ENCODE measurements at regions not wholly inside any gene's neighbourhood (a gene's known extent, or its start where the extent isn't known, plus 50 kb on each side); places are given as distances from the start of the nearest gene placed in this dataset.
A peak's percentile ranks its signal among the peaks of the same experiment; 100 is the strongest.

- no peak for TF ChIP-seq CTCF (IDR thresholded peaks at IDR 0.05; ENCODE audit: insufficient read depth, low read length, poor library complexity, severe bottlenecking)
- no peak for DNase-seq (ENCODE audit: extremely low read depth, insufficient read length)
- H3K27me3 ChIP-seq (replicated peaks; ENCODE audit: control insufficient read depth, insufficient read depth, low read length): no peaks in the 10 kb centered on the region
- H3K36me3 ChIP-seq (ENCODE audit: control insufficient read depth, insufficient read depth, low read length): no peaks in the 10 kb centered on the region
- no peak overlapping the region for H3K4me3 ChIP-seq (replicated peaks; ENCODE audit: low read depth, low read length)
Observed at GRCh38 chr13:62309904-62310303, 894.3 kb upstream of the PCDH20 start.

GRCh38 chr13:62305756-62306155 lies 890.1 kb upstream of the PCDH20 start:
- no peaks in the 10 kb centered on the region for H3K27me3 ChIP-seq (replicated peaks; ENCODE audit: control insufficient read depth, insufficient read depth, low read length)
- peak; percentile 37 for DNase-seq (ENCODE audit: extremely low read depth, insufficient read length)
- no peaks in the 10 kb centered on the region for H3K36me3 ChIP-seq (ENCODE audit: control insufficient read depth, insufficient read depth, low read length)
- no peak for TF ChIP-seq CTCF (IDR thresholded peaks at IDR 0.05; ENCODE audit: insufficient read depth, low read length, poor library complexity, severe bottlenecking)
- H3K4me3 ChIP-seq (replicated peaks; ENCODE audit: low read depth, low read length): no peak overlapping the region

GRCh38 chr13:62302341-62302740 lies 886.7 kb upstream of the PCDH20 start:
- no peak for DNase-seq (ENCODE audit: extremely low read depth, insufficient read length)
- H3K27me3 ChIP-seq (replicated peaks; ENCODE audit: control insufficient read depth, insufficient read depth, low read length): no peaks in the 10 kb centered on the region
- H3K36me3 ChIP-seq (ENCODE audit: control insufficient read depth, insufficient read depth, low read length): no peaks in the 10 kb centered on the region
- no peak overlapping the region for H3K4me3 ChIP-seq (replicated peaks; ENCODE audit: low read depth, low read length)
- no peak for TF ChIP-seq CTCF (IDR thresholded peaks at IDR 0.05; ENCODE audit: insufficient read depth, low read length, poor library complexity, severe bottlenecking)

- H3K4me3 ChIP-seq (replicated peaks; ENCODE audit: low read depth, low read length): no peak overlapping the region
- no peak for TF ChIP-seq CTCF (IDR thresholded peaks at IDR 0.05; ENCODE audit: insufficient read depth, low read length, poor library complexity, severe bottlenecking)
- no peak for DNase-seq (ENCODE audit: extremely low read depth, insufficient read length)
Observed at GRCh38 chr13:62299988-62300387, 884.3 kb upstream of the PCDH20 start.

GRCh38 chr13:62296812-62297211 lies 881.2 kb upstream of the PCDH20 start:
- Histone ChIP-seq H3K36me3 (ENCODE audit: control insufficient read depth, insufficient read depth, low read length) (no peaks in the 10 kb centered on the region), H3K27me3 (replicated peaks; ENCODE audit: control insufficient read depth, insufficient read depth, low read length) (no peaks in the 10 kb centered on the region), H3K4me3 (replicated peaks; ENCODE audit: low read depth, low read length) (no peak overlapping the region)
- no peak for TF ChIP-seq CTCF (IDR thresholded peaks at IDR 0.05; ENCODE audit: insufficient read depth, low read length, poor library complexity, severe bottlenecking)
- no peak for DNase-seq (ENCODE audit: extremely low read depth, insufficient read length)

More at GRCh38 chr13:62299988-62300387, 884.3 kb upstream of the PCDH20 start:
- Histone ChIP-seq H3K36me3 (ENCODE audit: control insufficient read depth, insufficient read depth, low read length) (no peaks in the 10 kb centered on the region), H3K27me3 (replicated peaks; ENCODE audit: control insufficient read depth, insufficient read depth, low read length) (no peaks in the 10 kb centered on the region)

- TF ChIP-seq CTCF (IDR thresholded peaks at IDR 0.05; ENCODE audit: insufficient read depth, low read length, poor library complexity, severe bottlenecking): no peak
- H3K27me3 ChIP-seq (replicated peaks; ENCODE audit: control insufficient read depth, insufficient read depth, low read length): no peaks in the 10 kb centered on the region
- no peaks in the 10 kb centered on the region for H3K36me3 ChIP-seq (ENCODE audit: control insufficient read depth, insufficient read depth, low read length)
- H3K4me3 ChIP-seq (replicated peaks; ENCODE audit: low read depth, low read length): no peak overlapping the region
- no peak for DNase-seq (ENCODE audit: extremely low read depth, insufficient read length)
Observed at GRCh38 chr13:62294244-62294643, 878.6 kb upstream of the PCDH20 start.
